Gastroesophageal sphincter (tissue), 4 donors: ENCODE measurements at regions not wholly inside any gene's neighbourhood (a gene's known extent, or its start where the extent isn't known, plus 50 kb on each side); places are given as distances from the start of the nearest gene placed in this dataset.

ENCODE experiments used
- ATAC-seq: fragments of 150-250 bp; one replicate; pipeline ENCODE4 v1.9.1; 2016; ENCODE audit warnings: mild to moderate bottlenecking, moderate library complexity
- H3K27ac ChIP-seq, 4 donors: fragments of 200-600 bp; sonication (generic) in 3 of 4; 1 replicate in 3 of 4; 2 replicates in 1 of 4; pipeline ENCODE4 v1.5.1; 2016 to 2019
- H3K27me3 ChIP-seq: fragments of 200-600 bp; sonication (generic); one replicate; pipeline ENCODE4 v1.5.1; 2019
- H3K36me3 ChIP-seq, 2 donors: fragments of 200-600 bp; sonication (generic); one replicate each; pipeline ENCODE4 v1.5.1; 2019; ENCODE audit warnings: control low read depth in 1 of 2
- H3K4me1 ChIP-seq, 3 donors: fragments of 200-600 bp; sonication (generic); 1 replicate in 2 of 3; 2 replicates in 1 of 3; pipeline ENCODE4 v1.5.1; 2016 to 2019; ENCODE audit warnings: control low read depth in 2 of 3
- H3K4me3 ChIP-seq, 2 donors: fragments of 200-600 bp; sonication (generic); one replicate each; pipeline ENCODE4 v1.5.1; 2019; ENCODE audit warnings: mild to moderate bottlenecking in 1 of 2, moderate library complexity in 1 of 2
- H3K9me3 ChIP-seq, 3 donors: fragments of 200-600 bp; sonication (generic); one replicate each; pipeline ENCODE4 v1.5.1; 2017 to 2019; ENCODE audit warnings: control low read depth in 2 of 3
- EP300 ChIP-seq: sonication (generic); formaldehyde crosslinking; IDR thresholded peaks from one replicate; pipeline ENCODE4 v1.6.1; 2017; ENCODE audit warnings: antibody characterized with exemption, mild to moderate bottlenecking
- POLR2A ChIP-seq, 2 donors: fragments of 450-650 bp; IDR thresholded peaks; one replicate each; pipeline ENCODE4 v1.6.1; 2017; ENCODE audit warnings: antibody characterized with exemption in 2 of 2, mild to moderate bottlenecking in 2 of 2, moderate library complexity in 1 of 2
- POLR2AphosphoS5 ChIP-seq: sonication (generic); formaldehyde crosslinking; IDR thresholded peaks from one replicate; pipeline ENCODE4 v1.6.1; 2017; ENCODE audit warnings: antibody characterized with exemption
- WGBS, 2 donors: methylation state at CpG; one replicate each; pipeline ENCODE4 v1.1.5; 2018; ENCODE audit warnings: low coverage in 1 of 2; 5-methylcytosine and 5-hydroxymethylcytosine counted together
- TF ChIP-seq, protein P1 (sequence below), 4 experiments: fragments of 200-600 bp in 2 of 4; fragments of 450-650 bp in 2 of 4; sonication (generic) in 1 of 4; IDR thresholded peaks; one replicate each; pipeline ENCODE4 v1.5.1; 2017 to 2019; ENCODE audit warnings: antibody characterized with exemption in 4 of 4, mild to moderate bottlenecking in 2 of 4, moderate library complexity in 2 of 4

DNA sequence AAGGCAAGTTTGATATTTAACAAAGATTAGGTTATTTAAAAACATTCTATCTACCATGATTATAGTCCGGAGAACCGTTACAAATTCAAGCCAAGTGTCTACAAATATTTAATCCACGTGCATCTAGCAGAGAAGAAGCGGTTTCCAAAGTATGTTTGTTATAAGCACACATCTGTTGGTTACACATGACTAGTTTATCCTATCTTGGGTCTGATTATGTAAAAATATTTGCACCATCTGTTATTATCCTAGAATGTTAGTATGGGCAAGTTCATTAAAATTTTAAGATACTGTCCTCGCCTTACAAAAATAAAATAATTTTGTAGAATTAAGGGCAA, 289.2 kb upstream of the VSTM2A start:
- no peak overlapping the region for H3K4me3 ChIP-seq
- H3K9me3 ChIP-seq, result no peaks in the 10 kb centered on the region
- no peak for ATAC-seq
- WGBS, 2 donors, result 57 to 66% methylated on average over 5 of the region's 5 CpGs
- H3K4me1 ChIP-seq, result no peaks in the 10 kb centered on the region
- no peaks in the 10 kb centered on the region for H3K27me3 ChIP-seq
- H3K36me3 ChIP-seq, result no peaks in the 10 kb centered on the region
- H3K27ac ChIP-seq, result no peak overlapping the region
- TF ChIP-seq, protein P1, sequence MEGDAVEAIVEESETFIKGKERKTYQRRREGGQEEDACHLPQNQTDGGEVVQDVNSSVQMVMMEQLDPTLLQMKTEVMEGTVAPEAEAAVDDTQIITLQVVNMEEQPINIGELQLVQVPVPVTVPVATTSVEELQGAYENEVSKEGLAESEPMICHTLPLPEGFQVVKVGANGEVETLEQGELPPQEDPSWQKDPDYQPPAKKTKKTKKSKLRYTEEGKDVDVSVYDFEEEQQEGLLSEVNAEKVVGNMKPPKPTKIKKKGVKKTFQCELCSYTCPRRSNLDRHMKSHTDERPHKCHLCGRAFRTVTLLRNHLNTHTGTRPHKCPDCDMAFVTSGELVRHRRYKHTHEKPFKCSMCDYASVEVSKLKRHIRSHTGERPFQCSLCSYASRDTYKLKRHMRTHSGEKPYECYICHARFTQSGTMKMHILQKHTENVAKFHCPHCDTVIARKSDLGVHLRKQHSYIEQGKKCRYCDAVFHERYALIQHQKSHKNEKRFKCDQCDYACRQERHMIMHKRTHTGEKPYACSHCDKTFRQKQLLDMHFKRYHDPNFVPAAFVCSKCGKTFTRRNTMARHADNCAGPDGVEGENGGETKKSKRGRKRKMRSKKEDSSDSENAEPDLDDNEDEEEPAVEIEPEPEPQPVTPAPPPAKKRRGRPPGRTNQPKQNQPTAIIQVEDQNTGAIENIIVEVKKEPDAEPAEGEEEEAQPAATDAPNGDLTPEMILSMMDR (IDR thresholded peaks at IDR 0.05), result no peak
- TF ChIP-seq POLR2A (IDR thresholded peaks at IDR 0.05) (no peak), EP300 (no peak), POLR2AphosphoS5 (no peak)

- no peak overlapping the region for H3K4me3 ChIP-seq
- H3K4me1 ChIP-seq, result no peaks in the 10 kb centered on the region
- no peaks in the 10 kb centered on the region for H3K27me3 ChIP-seq
- no peak for ATAC-seq
- WGBS, 2 donors, result 29 to 50% methylated on average over 1 of the region's 1 CpG
- no peaks in the 10 kb centered on the region for H3K36me3 ChIP-seq
- no peaks in the 10 kb centered on the region for H3K9me3 ChIP-seq
- TF ChIP-seq POLR2A (IDR thresholded peaks at IDR 0.05), result no peak
- no peak for TF ChIP-seq EP300
- TF ChIP-seq, protein P1 (IDR thresholded peaks at IDR 0.05), result no peak
- TF ChIP-seq POLR2AphosphoS5, result no peak
- no peak overlapping the region for H3K27ac ChIP-seq
These were observed 286.9 kb upstream of the VSTM2A start for GRCh38 chr7:54255242-54255641.

DNA sequence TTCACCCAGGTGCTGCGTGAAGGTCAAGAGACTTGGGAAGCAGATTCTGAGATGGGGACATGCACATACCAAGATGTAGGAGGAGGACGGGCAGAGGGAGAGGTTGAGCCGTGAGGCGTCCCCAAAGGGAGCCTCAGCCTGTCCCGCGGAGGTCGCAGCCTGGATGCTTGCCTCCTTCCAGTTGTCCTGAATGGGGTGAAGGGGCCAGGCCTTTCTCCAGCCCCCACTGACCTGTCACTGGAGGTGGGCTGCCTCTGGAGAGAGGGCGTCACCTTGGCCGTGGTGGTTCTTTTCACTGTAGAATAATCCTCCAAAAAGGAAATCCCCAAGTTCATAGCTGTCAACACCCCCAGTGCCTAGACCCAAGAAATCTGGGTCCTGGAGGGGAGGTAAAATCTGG, 283.0 kb upstream of the VSTM2A start:
- TF ChIP-seq POLR2AphosphoS5 (no peak), EP300 (no peak), POLR2A (IDR thresholded peaks at IDR 0.05) (no peak)
- TF ChIP-seq, protein P1 (IDR thresholded peaks at IDR 0.05), result no peak
- Histone ChIP-seq H3K4me1 (no peaks in the 10 kb centered on the region), H3K36me3 (no peaks in the 10 kb centered on the region), H3K4me3 (no peak overlapping the region), H3K9me3 (no peaks in the 10 kb centered on the region), H3K27me3 (no peaks in the 10 kb centered on the region), H3K27ac (no peak overlapping the region)
- ATAC-seq, result no peak
- no CpG with 5 or more reads among the region's 9 CpGs for WGBS, 2 donors

DNA sequence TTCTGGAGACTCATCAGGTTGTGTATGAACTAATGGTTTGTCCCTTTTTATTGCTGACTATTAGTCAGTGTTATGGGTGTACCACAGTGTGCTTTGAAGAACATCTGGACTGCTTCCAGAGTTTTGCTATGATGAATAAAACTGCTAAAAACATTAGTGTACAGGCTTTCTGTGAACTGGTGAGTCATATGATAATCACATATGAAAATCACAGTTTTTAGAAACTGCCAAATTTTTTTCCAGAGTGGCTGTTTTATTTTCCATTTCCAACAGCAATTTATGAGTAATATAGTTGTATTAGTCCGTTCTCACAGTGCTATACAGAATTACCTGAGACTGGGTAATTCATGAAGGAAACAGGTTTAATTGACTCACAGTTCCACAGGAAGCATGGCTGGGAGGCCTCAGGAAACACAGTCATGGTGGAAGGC, 281.2 kb upstream of the VSTM2A start:
- no peaks in the 10 kb centered on the region for H3K9me3 ChIP-seq
- H3K27me3 ChIP-seq, result no peaks in the 10 kb centered on the region
- H3K27ac ChIP-seq, result no peak overlapping the region
- H3K36me3 ChIP-seq, result no peaks in the 10 kb centered on the region
- TF ChIP-seq POLR2A (IDR thresholded peaks at IDR 0.05), result no peak
- no peak for TF ChIP-seq EP300
- TF ChIP-seq, protein P1 (IDR thresholded peaks at IDR 0.05), result no peak
- TF ChIP-seq POLR2AphosphoS5, result no peak
- ATAC-seq, result no peak
- H3K4me1 ChIP-seq, result no peaks in the 10 kb centered on the region
- WGBS, 2 donors, result 0 to 40% methylated on average over 1 of the region's 1 CpG
- H3K4me3 ChIP-seq, result no peak overlapping the region

- Histone ChIP-seq H3K27me3 (no peaks in the 10 kb centered on the region), H3K36me3 (no peaks in the 10 kb centered on the region), H3K9me3 (peaks cover 0 to 16% (median 0%) of the 10 kb centered on the region in 3 donors), H3K4me1 (no peaks in the 10 kb centered on the region), H3K27ac (no peak overlapping the region), H3K4me3 (no peak overlapping the region)
- ATAC-seq, result no peak
- TF ChIP-seq, protein P1 (IDR thresholded peaks at IDR 0.05), result no peak
- TF ChIP-seq POLR2AphosphoS5, result no peak
- no peak for TF ChIP-seq EP300
- no peak for TF ChIP-seq POLR2A (IDR thresholded peaks at IDR 0.05)
- 33 to 40% methylated on average over 1 of the region's 1 CpG for WGBS, 2 donors
These were observed 263.3 kb upstream of the VSTM2A start for GRCh38 chr7:54278847-54279246.
